Colonic mucosa (tissue), 4 donors: ENCODE measurements at regions not wholly inside any gene's neighbourhood (a gene's known extent, or its start where the extent isn't known, plus 50 kb on each side); places are given as distances from the start of the nearest gene placed in this dataset.

Source experiments
- DNase-seq: peaks from one replicate; pipeline ENCODE4 v3.0.0-alpha.2; 2020
- H3K27ac ChIP-seq: fragments of 200-600 bp; one replicate; pipeline ENCODE4 v1.8.0; 2021
- H3K27me3 ChIP-seq: fragments of 200-600 bp; one replicate; pipeline ENCODE4 v1.8.0; 2021
- H3K36me3 ChIP-seq: fragments of 200-600 bp; one replicate; pipeline ENCODE4 v1.8.0; 2021
- H3K4me1 ChIP-seq: fragments of 200-600 bp; one replicate; pipeline ENCODE4 v1.8.0; 2021; ENCODE audit warnings: mild to moderate bottlenecking
- H3K4me3 ChIP-seq: fragments of 200-600 bp; one replicate; pipeline ENCODE4 v1.8.0; 2021
- H3K9ac ChIP-seq, 2 donors: one replicate each; pipeline ENCODE4 v1.7.0; 2013; ENCODE audit warnings: control low read depth in 2 of 2, low read depth in 2 of 2, low read length in 2 of 2
- H3K9me3 ChIP-seq: fragments of 200-600 bp; one replicate; pipeline ENCODE4 v1.8.0; 2021
- intact Hi-C: fragments of 100-400 bp; cut with DNase I; formaldehyde crosslinking; loops from one replicate; pipeline ENCODE4 v1.14.1; 2022
- TF ChIP-seq, protein P1 (sequence below): fragments of 200-600 bp; IDR thresholded peaks from one replicate; pipeline ENCODE4 v1.8.0; 2022; ENCODE audit warnings: antibody characterized with exemption, mild to moderate bottlenecking
- donor health status: healthy.
- donor health status: DM: no; HTN: no; CAD: no.
- donor health status: DM: no; HTN: no; CAD: no.

DNA sequence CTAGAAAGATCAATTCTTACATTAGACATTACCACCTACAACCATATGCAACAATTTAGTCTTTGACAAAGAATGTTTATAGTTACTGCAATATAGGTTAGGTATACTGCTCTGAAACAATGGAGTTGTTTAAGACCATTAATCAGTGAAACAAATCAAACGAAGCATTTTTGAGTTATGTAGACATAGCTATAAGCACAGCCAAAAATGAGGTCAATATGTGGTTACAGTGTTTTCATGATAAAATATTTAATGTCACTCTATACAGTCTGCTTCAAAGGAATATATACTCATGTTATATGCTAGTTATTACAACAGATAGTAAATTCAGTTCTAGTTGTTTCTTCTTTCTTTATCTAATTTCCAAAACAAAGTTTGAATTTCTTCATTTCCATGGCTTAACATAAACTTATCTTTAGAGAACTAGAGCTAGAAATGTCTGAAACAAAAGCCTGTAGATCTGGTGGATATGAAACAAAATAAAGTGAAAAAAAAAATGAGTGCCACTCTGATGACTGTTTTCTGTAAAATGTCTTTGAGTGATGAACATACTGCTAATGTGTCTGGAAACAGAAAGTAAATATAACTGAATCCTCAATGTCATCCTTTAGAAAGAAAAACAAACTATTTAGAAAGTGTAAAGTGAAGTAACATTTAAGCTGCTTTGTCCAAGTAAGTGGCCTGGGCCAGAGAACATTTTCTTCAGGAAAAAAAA, 809.0 kb downstream of the FAT4 start:
- Histone ChIP-seq H3K36me3 (no peaks in the 10 kb centered on the region), H3K27ac (no peak overlapping the region), H3K9me3 (no peaks in the 10 kb centered on the region), H3K4me1 (no peaks in the 10 kb centered on the region), H3K4me3 (no peak overlapping the region), H3K27me3 (no peaks in the 10 kb centered on the region), H3K9ac (no peak overlapping the region)
- DNase-seq, result no peak
- intact Hi-C loops, result no loop called here
- TF ChIP-seq, protein P1, sequence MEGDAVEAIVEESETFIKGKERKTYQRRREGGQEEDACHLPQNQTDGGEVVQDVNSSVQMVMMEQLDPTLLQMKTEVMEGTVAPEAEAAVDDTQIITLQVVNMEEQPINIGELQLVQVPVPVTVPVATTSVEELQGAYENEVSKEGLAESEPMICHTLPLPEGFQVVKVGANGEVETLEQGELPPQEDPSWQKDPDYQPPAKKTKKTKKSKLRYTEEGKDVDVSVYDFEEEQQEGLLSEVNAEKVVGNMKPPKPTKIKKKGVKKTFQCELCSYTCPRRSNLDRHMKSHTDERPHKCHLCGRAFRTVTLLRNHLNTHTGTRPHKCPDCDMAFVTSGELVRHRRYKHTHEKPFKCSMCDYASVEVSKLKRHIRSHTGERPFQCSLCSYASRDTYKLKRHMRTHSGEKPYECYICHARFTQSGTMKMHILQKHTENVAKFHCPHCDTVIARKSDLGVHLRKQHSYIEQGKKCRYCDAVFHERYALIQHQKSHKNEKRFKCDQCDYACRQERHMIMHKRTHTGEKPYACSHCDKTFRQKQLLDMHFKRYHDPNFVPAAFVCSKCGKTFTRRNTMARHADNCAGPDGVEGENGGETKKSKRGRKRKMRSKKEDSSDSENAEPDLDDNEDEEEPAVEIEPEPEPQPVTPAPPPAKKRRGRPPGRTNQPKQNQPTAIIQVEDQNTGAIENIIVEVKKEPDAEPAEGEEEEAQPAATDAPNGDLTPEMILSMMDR, result no peak

DNA sequence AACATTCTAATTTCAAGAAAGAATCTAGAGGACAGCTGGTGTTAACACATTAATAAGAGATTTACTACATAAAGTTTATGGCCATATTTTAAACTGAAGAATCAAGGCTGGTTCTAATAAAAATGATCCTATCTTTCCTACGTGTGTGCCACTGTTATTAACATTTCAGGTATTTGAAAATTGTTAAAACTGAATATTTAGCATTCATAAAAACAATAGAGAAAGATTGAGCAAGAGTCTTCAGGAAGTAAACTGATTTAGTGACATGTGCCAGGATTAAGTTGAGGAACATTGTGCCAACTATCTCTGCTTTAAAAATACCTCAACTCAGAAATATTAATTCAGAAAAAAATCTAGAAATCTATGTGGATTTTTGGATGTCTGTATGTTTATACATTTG, 810.1 kb downstream of the FAT4 start:
- H3K9me3 ChIP-seq, result no peaks in the 10 kb centered on the region
- H3K36me3 ChIP-seq, result no peaks in the 10 kb centered on the region
- no peak overlapping the region for H3K27ac ChIP-seq
- no peak for DNase-seq
- H3K4me1 ChIP-seq, result no peaks in the 10 kb centered on the region
- TF ChIP-seq, protein P1, result no peak
- H3K9ac ChIP-seq, result no peak overlapping the region
- H3K27me3 ChIP-seq, result no peaks in the 10 kb centered on the region
- intact Hi-C loops, result no loop called here
- H3K4me3 ChIP-seq, result no peak overlapping the region

DNA sequence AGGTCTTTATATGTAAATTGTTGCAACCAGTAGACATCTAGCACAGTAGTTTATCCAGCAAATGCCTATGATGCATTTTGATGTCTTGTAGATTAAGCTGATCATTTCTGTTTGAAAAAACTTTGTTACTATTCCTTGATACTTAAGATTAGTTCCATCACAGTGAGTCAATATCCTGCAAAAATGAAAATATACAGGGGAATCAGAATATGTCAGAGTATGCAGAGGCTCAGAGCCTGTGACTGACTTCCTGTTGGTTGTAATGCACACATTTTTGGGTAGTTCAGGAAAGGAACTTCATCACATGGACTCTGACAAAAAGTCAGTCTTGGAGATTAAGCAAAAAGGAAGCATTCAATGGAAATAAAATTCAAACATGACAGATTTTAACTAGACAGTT, 815.5 kb downstream of the FAT4 start:
- Histone ChIP-seq H3K4me1 (no peaks in the 10 kb centered on the region), H3K9me3 (no peaks in the 10 kb centered on the region), H3K9ac (no peak overlapping the region), H3K27me3 (no peaks in the 10 kb centered on the region), H3K4me3 (no peak overlapping the region), H3K27ac (no peak overlapping the region), H3K36me3 (no peaks in the 10 kb centered on the region)
- intact Hi-C loops, result no loop called here
- DNase-seq, result no peak
- TF ChIP-seq, protein P1, result no peak

DNA sequence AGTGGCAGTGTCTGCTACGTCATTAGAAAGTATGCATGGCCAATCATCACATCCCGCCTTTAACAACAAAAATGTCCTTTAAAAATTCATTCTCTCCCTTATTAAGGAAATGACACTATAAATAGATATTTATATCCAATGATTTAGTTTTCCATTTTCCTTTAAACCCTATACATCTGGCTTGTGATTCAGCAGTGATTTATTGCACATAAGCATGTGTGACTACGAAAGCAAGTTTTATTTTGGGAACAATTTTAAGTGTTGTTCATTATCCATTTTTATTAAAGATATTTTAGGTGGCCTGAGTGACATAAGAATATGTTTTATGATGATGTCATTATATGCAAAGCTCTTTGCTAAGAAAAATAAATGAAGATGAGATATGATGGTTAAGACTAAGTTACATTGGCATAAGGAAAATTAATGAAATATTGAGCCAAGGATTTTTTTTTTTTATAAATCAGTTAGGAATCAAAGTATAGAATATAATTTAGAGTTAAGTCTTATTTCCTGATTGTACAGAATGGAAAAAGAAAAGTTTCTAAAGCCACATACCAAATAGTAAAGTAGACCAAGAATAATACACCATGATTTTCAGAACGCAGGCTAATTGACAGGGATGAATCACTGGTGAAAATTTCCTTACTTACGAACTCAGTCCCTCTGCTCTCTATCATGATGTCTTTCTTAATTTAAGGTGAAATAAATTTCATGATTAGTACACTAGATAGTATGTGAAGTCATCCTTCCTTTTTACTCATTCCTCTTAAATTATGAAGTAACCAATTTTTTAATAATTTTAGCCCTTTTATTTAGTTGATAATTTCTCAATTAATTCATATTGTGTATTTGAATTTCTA, 822.4 kb downstream of the FAT4 start:
- Histone ChIP-seq H3K36me3 (no peaks in the 10 kb centered on the region), H3K4me3 (no peak overlapping the region), H3K4me1 (no peaks in the 10 kb centered on the region), H3K9ac (no peak overlapping the region), H3K27ac (no peak overlapping the region), H3K9me3 (no peaks in the 10 kb centered on the region), H3K27me3 (no peaks in the 10 kb centered on the region)
- intact Hi-C loops, result no loop called here
- DNase-seq, result no peak
- TF ChIP-seq, protein P1, result no peak

DNA sequence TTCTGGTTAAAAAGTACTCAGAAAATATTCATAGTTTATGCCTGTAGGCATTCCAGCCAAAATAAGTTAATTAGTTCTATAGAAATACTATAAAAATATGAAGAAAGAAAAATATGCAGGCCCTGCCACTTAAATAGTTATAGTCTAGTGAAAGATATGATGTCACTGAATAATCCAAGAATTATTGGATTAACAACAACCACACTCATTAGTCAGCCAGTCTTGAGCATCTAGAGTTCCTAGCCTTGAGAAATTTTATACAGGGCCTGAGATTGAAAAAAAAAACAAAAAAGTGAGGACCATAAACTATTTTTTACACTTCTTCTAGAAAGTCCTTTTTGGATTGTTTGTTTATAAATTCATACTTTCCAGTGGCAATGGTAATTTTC, 823.0 kb downstream of the FAT4 start:
- no peak overlapping the region for H3K4me3 ChIP-seq
- no peaks in the 10 kb centered on the region for H3K4me1 ChIP-seq
- H3K9me3 ChIP-seq, result no peaks in the 10 kb centered on the region
- H3K36me3 ChIP-seq, result no peaks in the 10 kb centered on the region
- no peaks in the 10 kb centered on the region for H3K27me3 ChIP-seq
- intact Hi-C loops, result no loop called here
- H3K27ac ChIP-seq, result no peak overlapping the region
- DNase-seq, result no peak
- TF ChIP-seq, protein P1, result no peak
- no peak overlapping the region for H3K9ac ChIP-seq
